ENCODE measurements at regions not wholly inside any gene's neighbourhood (a gene's known extent, or its start where the extent isn't known, plus 50 kb on each side); places are given as distances from the start of the nearest gene placed in this dataset.

- no peak for TF ChIP-seq POLR2AphosphoS5 (IDR thresholded peaks at IDR 0.05; ENCODE audit: low read depth, low read length)
- TF ChIP-seq POLR2A (IDR thresholded peaks at IDR 0.05; ENCODE audit: low read depth, low read length), result no peak
Observed at GRCh38 chr3:56962922-56963321, 97.5 kb upstream of the SPATA12 start.
